ENCODE measurements at regions not wholly inside any gene's neighbourhood (a gene's known extent, or its start where the extent isn't known, plus 50 kb on each side); places are given as distances from the start of the nearest gene placed in this dataset.

DNA sequence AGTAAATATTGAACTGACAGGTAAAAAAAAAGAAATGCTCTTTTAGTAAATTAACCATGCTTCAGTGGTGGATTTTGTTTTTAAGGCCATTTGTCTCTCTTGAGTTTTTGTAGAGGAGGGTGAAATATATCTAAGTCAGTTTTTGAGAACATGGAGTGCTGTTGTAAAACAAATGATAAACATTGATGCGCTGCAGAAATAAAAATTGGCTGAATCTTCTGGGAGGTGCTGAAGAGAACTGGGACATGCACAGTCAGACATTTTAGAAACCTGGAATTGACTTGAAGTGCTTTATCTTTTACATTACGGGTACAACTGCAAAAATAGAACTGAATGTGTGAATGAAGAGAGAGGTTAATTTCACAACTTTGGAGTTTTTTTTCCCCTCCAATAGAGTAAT, 203.0 kb upstream of the HDAC9 start:
- Histone ChIP-seq H3K4me2 (ENCODE audit: insufficient read depth, low read length) (no peak overlapping the region), H3K4me1 (ENCODE audit: control insufficient read depth, extremely low read depth, insufficient read depth, low read length) (no peaks in the 10 kb centered on the region), H3K9me3 (replicated peaks; ENCODE audit: control insufficient read depth, insufficient read depth, low read length) (no peaks in the 10 kb centered on the region), H3K27me3 (ENCODE audit: control insufficient read depth in 2 of 2, insufficient read depth in 2 of 2, low read length in 2 of 2) (no peaks in the 10 kb centered on the region), H2AFZ (ENCODE audit: low read depth, low read length) (no peak overlapping the region), H3K9ac (replicated peaks; ENCODE audit: extremely low read depth, insufficient read depth, low read length) (no peak overlapping the region), H3K36me3 (ENCODE audit: control insufficient read depth in 2 of 2, extremely low read depth in 1 of 2, insufficient read depth in 2 of 2, low read length in 2 of 2) (no peaks in the 10 kb centered on the region), H3K9me1 (replicated peaks; ENCODE audit: control insufficient read depth, extremely low read depth, insufficient read depth, low read length) (no peaks in the 10 kb centered on the region), H3K79me2 (ENCODE audit: control insufficient read depth, insufficient read depth, low read length) (no peaks in the 10 kb centered on the region), H3K4me3 (replicated peaks in 1 of 3; ENCODE audit: insufficient read depth in 1 of 3, low read depth in 1 of 3, low read length in 3 of 3) (no peak overlapping the region), H3K27ac (ENCODE audit: insufficient read depth, low read depth, low read length) (no peak overlapping the region), H4K20me1 (replicated peaks; ENCODE audit: control insufficient read depth, extremely low read depth, insufficient read depth, low read length) (no peaks in the 10 kb centered on the region)
- dilution Hi-C loops (cut with MboI; ENCODE audit: extremely low pct_ligation_motif_present, low sequenced_read_pairs) (no loop called here), intact Hi-C loops (cut with micrococcal nuclease) (no loop called here)
- ChIA-PET POLR2A (no interaction called here), CTCF (interaction anchor here (0.9 to 1.2 kb wide), 2 partner anchors 29 to 523 kb away, joined by 3 read pairs; no protein-coding TSS in a partner anchor)
- no TSS peak for BruUV-seq (replicated peaks)
- DNase-seq (ENCODE audit: low read depth, low spot score): no peak
- no peak for TF ChIP-seq POLR2A (IDR thresholded peaks at IDR 0.05; ENCODE audit: low read depth, low read length)
- no peak for FAIRE-seq

DNA sequence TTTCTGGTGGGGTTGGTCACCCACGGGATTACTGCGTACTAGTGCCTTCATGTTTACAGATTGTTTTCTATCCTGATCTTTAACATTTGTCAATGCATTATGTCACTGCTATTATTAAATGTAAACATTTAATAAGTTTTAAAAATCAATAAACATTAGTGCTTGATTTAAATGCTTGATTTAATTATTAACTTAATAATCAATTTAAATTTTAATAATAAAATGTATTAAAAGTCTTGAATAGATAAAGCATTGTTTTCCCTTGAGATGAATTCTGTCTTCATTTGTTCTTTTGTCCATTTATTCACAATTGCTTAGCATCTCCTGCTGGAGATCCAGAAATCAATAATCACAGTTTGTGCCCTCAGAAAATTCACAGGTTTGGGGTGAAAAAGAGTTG, 201.8 kb upstream of the HDAC9 start:
- TF ChIP-seq FOS (IDR thresholded peaks at IDR 0.05; ENCODE audit: borderline replicate concordance, insufficient read depth, low read length): no peak
- TF ChIP-seq, protein P1, sequence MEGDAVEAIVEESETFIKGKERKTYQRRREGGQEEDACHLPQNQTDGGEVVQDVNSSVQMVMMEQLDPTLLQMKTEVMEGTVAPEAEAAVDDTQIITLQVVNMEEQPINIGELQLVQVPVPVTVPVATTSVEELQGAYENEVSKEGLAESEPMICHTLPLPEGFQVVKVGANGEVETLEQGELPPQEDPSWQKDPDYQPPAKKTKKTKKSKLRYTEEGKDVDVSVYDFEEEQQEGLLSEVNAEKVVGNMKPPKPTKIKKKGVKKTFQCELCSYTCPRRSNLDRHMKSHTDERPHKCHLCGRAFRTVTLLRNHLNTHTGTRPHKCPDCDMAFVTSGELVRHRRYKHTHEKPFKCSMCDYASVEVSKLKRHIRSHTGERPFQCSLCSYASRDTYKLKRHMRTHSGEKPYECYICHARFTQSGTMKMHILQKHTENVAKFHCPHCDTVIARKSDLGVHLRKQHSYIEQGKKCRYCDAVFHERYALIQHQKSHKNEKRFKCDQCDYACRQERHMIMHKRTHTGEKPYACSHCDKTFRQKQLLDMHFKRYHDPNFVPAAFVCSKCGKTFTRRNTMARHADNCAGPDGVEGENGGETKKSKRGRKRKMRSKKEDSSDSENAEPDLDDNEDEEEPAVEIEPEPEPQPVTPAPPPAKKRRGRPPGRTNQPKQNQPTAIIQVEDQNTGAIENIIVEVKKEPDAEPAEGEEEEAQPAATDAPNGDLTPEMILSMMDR (IDR thresholded peaks at IDR 0.05; ENCODE audit: extremely low read depth in 1 of 2, insufficient read depth in 1 of 2, low read depth in 1 of 2, low read length in 2 of 2): no peak
- no peak for TF ChIP-seq JUN (IDR thresholded peaks at IDR 0.05; ENCODE audit: borderline replicate concordance, insufficient read depth, insufficient read length, low read depth)
- TF ChIP-seq, protein P2, sequence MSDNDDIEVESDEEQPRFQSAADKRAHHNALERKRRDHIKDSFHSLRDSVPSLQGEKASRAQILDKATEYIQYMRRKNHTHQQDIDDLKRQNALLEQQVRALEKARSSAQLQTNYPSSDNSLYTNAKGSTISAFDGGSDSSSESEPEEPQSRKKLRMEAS (IDR thresholded peaks at IDR 0.05; ENCODE audit: insufficient read depth, insufficient read length): no peak
- no peak for TF ChIP-seq MYC (IDR thresholded peaks at IDR 0.05; ENCODE audit: low read depth, low read length)
- TF ChIP-seq POLR2A (IDR thresholded peaks at IDR 0.05; ENCODE audit: low read depth, low read length): no peak
- TF ChIP-seq EZH2 (IDR thresholded peaks at IDR 0.05; ENCODE audit: borderline replicate concordance, low read depth, low read length, severe bottlenecking): no peak
- no peak for TF ChIP-seq POLR2AphosphoS5 (IDR thresholded peaks at IDR 0.05; ENCODE audit: insufficient read depth, low read depth, low read length)
- TF ChIP-seq GATA2 (IDR thresholded peaks at IDR 0.05; ENCODE audit: insufficient read depth, insufficient read length, low read depth, low read length): no peak
- intact Hi-C loops (cut with micrococcal nuclease): no loop called here
- CTCF ChIA-PET: no interaction called here

More for the DNA sequence above, 201.8 kb upstream of the HDAC9 start:
- dilution Hi-C loops (cut with MboI; ENCODE audit: extremely low pct_ligation_motif_present, low sequenced_read_pairs): no loop called here
- no peaks in the 10 kb centered on the region for H4K20me1 ChIP-seq (replicated peaks; ENCODE audit: control insufficient read depth, extremely low read depth, insufficient read depth, low read length)
- H3K27me3 ChIP-seq (ENCODE audit: control insufficient read depth in 2 of 2, insufficient read depth in 2 of 2, low read length in 2 of 2): no peaks in the 10 kb centered on the region
- no peaks in the 10 kb centered on the region for H3K4me1 ChIP-seq (ENCODE audit: control insufficient read depth, extremely low read depth, insufficient read depth, low read length)
- H3K79me2 ChIP-seq (ENCODE audit: control insufficient read depth, insufficient read depth, low read length): no peaks in the 10 kb centered on the region
- DNase-seq (ENCODE audit: low read depth, low spot score) (no peak), FAIRE-seq (no peak)
- H2AFZ ChIP-seq (ENCODE audit: low read depth, low read length): no peak overlapping the region
- no peaks in the 10 kb centered on the region for H3K9me1 ChIP-seq (replicated peaks; ENCODE audit: control insufficient read depth, extremely low read depth, insufficient read depth, low read length)
- POLR2A ChIA-PET: no interaction called here
- no peak overlapping the region for H3K9ac ChIP-seq (replicated peaks; ENCODE audit: extremely low read depth, insufficient read depth, low read length)
- no peak overlapping the region for H3K4me2 ChIP-seq (ENCODE audit: insufficient read depth, low read length)
- H3K36me3 ChIP-seq (ENCODE audit: control insufficient read depth in 2 of 2, extremely low read depth in 1 of 2, insufficient read depth in 2 of 2, low read length in 2 of 2): no peaks in the 10 kb centered on the region
- no peak overlapping the region for H3K27ac ChIP-seq (ENCODE audit: insufficient read depth, low read depth, low read length)
- H3K9me3 ChIP-seq (replicated peaks; ENCODE audit: control insufficient read depth, insufficient read depth, low read length): no peaks in the 10 kb centered on the region
- no TSS peak for BruUV-seq (replicated peaks)
- H3K4me3 ChIP-seq (replicated peaks in 1 of 3; ENCODE audit: insufficient read depth in 1 of 3, low read depth in 1 of 3, low read length in 3 of 3): no peak overlapping the region

All from endothelial cell of umbilical vein (primary cell).